ENCODE measurements at regions not wholly inside any gene's neighbourhood (a gene's known extent, or its start where the extent isn't known, plus 50 kb on each side); places are given as distances from the start of the nearest gene placed in this dataset.

DNA sequence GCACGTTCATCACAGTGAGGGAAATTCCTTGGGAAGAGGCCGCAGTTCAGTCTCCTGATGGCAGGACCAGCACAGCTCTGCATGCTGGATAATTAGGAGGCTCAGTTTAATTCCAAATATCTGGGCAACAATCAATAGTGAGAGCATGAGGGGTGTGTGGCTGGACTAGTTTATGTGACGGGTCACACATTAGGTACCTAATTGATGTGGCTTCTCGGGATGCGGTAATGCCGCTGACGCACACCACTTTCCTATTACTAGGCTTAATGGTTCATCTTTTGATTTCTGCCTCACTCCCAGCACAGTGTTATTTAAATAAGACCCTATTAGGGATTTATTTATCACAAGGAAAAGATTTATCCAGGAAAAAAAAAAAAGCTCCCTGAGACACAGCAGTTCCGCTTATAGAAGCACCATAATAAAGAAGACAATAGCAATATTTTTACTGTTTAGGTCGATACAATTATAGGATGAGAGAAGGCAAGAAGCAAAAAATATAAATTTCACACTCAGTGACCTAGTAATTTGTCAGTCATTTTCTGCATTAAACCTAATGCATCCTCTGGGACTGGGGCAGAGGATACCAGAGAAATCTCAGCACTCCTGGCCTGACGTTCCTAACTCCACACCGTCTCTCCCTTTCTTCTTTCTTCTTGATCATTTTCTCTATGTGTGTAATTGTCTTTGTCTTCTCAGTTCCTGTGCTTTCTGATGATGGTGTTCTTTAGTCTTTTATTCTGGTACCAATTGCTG is 264.7 kb upstream of the SLC14A2 start:
- H3K9me3 Mint-ChIP-seq (ENCODE audit: unreplicated experiment): no peaks in the 10 kb centered on the region
- TF ChIP-seq CTCF (IDR thresholded peaks at IDR 0.05): no peak
- DNase-seq (ENCODE audit: extremely low spot score, unreplicated experiment): no peak
- H3K4me1 Mint-ChIP-seq (ENCODE audit: unreplicated experiment): peaks cover 4% of the 10 kb centered on the region
- H3K36me3 Mint-ChIP-seq (ENCODE audit: unreplicated experiment): peaks cover 2% of the 10 kb centered on the region
- H3K27me3 Mint-ChIP-seq (ENCODE audit: unreplicated experiment): peaks cover 27% of the 10 kb centered on the region
- H3K27ac Mint-ChIP-seq (ENCODE audit: unreplicated experiment): no peak overlapping the region
- no peak overlapping the region for H3K4me3 Mint-ChIP-seq (ENCODE audit: unreplicated experiment)

- peaks cover 4% of the 10 kb centered on the region for H3K4me1 Mint-ChIP-seq (ENCODE audit: unreplicated experiment)
- TF ChIP-seq CTCF (IDR thresholded peaks at IDR 0.05): no peak
Measured at GRCh38 chr18:45352874-45353273, 262.4 kb upstream of the SLC14A2 start.

GRCh38 chr18:45353530-45353929 is 261.7 kb upstream of the SLC14A2 start:
- H3K9me3 Mint-ChIP-seq (ENCODE audit: unreplicated experiment): no peaks in the 10 kb centered on the region
- H3K27ac Mint-ChIP-seq (ENCODE audit: unreplicated experiment): no peak overlapping the region
- peaks cover 27% of the 10 kb centered on the region for H3K27me3 Mint-ChIP-seq (ENCODE audit: unreplicated experiment)
- H3K36me3 Mint-ChIP-seq (ENCODE audit: unreplicated experiment): peaks cover 2% of the 10 kb centered on the region
- TF ChIP-seq CTCF (IDR thresholded peaks at IDR 0.05): no peak
- DNase-seq (ENCODE audit: extremely low spot score, unreplicated experiment): no peak
- H3K4me3 Mint-ChIP-seq (ENCODE audit: unreplicated experiment): no peak overlapping the region
- peaks cover 4% of the 10 kb centered on the region for H3K4me1 Mint-ChIP-seq (ENCODE audit: unreplicated experiment)

More at GRCh38 chr18:45352874-45353273, 262.4 kb upstream of the SLC14A2 start:
- Mint-ChIP-seq H3K9me3 (ENCODE audit: unreplicated experiment) (no peaks in the 10 kb centered on the region), H3K36me3 (ENCODE audit: unreplicated experiment) (peaks cover 2% of the 10 kb centered on the region), H3K4me3 (ENCODE audit: unreplicated experiment) (no peak overlapping the region), H3K27me3 (ENCODE audit: unreplicated experiment) (peaks cover 28% of the 10 kb centered on the region), H3K27ac (ENCODE audit: unreplicated experiment) (no peak overlapping the region)
- DNase-seq (ENCODE audit: extremely low spot score, unreplicated experiment): no peak

GRCh38 chr18:45355944-45356520 is 259.2 kb upstream of the SLC14A2 start:
- TF ChIP-seq CTCF (IDR thresholded peaks at IDR 0.05): peak; percentile 44
- H3K27me3 Mint-ChIP-seq (ENCODE audit: unreplicated experiment): peaks cover 31% of the 10 kb centered on the region

DNA sequence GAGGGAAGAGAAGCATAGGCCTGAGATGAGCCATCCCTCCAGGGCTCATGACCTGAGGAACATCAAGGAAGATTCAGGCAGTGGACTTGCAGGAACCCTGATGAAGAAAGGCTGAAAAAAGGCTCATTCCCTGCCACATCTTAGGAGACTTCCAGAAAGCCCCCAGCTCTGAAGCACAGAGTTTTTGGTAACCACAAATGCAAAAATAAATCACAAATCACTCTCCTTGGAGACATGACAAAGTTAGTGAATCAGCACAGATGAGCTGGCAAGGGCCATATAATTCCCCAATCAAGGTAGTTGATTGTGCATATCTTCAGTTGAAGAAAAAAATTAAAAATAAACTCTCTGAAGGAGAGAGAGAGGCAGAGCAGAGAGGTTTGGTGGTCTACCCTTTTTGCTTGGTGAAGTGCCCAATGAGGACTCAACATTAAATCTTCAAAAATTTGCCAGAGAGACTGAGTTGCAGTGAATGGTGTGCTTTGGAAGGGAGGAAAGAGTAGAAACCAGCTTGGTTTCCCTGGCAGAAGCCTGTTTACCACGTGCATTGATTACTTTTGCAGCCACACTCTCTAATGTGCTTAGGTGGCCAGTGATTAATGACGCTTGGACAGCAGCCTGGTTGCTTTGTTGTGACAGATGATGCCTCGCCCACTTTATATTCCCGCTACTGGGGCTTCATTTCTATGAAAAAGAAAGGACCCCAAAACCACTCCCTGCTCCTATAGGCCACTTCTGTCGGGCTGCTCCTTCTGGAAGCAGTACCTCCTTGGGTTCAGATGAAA is 257.4 kb upstream of the SLC14A2 start:
- no peaks in the 10 kb centered on the region for H3K36me3 Mint-ChIP-seq (ENCODE audit: unreplicated experiment)
- DNase-seq (ENCODE audit: extremely low spot score, unreplicated experiment): no peak
- peaks cover 13% of the 10 kb centered on the region for H3K4me1 Mint-ChIP-seq (ENCODE audit: unreplicated experiment)
- H3K9me3 Mint-ChIP-seq (ENCODE audit: unreplicated experiment): no peaks in the 10 kb centered on the region
- no peak overlapping the region for H3K27ac Mint-ChIP-seq (ENCODE audit: unreplicated experiment)
- peaks cover 24% of the 10 kb centered on the region for H3K27me3 Mint-ChIP-seq (ENCODE audit: unreplicated experiment)
- no peak overlapping the region for H3K4me3 Mint-ChIP-seq (ENCODE audit: unreplicated experiment)
- no peak for TF ChIP-seq CTCF (IDR thresholded peaks at IDR 0.05)

More at GRCh38 chr18:45355944-45356520, 259.2 kb upstream of the SLC14A2 start:
- Mint-ChIP-seq H3K27ac (ENCODE audit: unreplicated experiment) (no peak overlapping the region), H3K36me3 (ENCODE audit: unreplicated experiment) (peaks cover 2% of the 10 kb centered on the region), H3K4me1 (ENCODE audit: unreplicated experiment) (peaks cover 6% of the 10 kb centered on the region), H3K4me3 (ENCODE audit: unreplicated experiment) (no peak overlapping the region), H3K9me3 (ENCODE audit: unreplicated experiment) (no peaks in the 10 kb centered on the region)
- DNase-seq (ENCODE audit: extremely low spot score, unreplicated experiment): no peak

Measured in osteocyte (in vitro differentiated cells).